TTC549 (cell line): ENCODE measurements at regions not wholly inside any gene's neighbourhood (a gene's known extent, or its start where the extent isn't known, plus 50 kb on each side); places are given as distances from the start of the nearest gene placed in this dataset.
A peak's percentile ranks its signal among the peaks of the same experiment; 100 is the strongest.

Source experiments
- FAIRE-seq: peaks from 2 replicates; lab custom pipeline; 2012; peaks lifted over from hg19 to GRCh38; lab: Jason Lieb, UNC

- FAIRE-seq, result no peak
These were observed 55.3 kb downstream of the CDKN2C start for GRCh38 chr1:51025374-51025773.

- FAIRE-seq, result no peak
These were observed 62.9 kb downstream of the CDKN2C start for GRCh38 chr1:51032936-51033335.

GRCh38 chr1:51044199-51044598, 57.8 kb upstream of the C1orf185 start:
- no peak for FAIRE-seq

GRCh38 chr1:51044834-51045233, 57.2 kb upstream of the C1orf185 start:
- FAIRE-seq, result peak; percentile 79

- FAIRE-seq, result no peak
These were observed 54.0 kb upstream of the C1orf185 start for GRCh38 chr1:51048021-51048420.

GRCh38 chr1:51048670-51049069, 53.4 kb upstream of the C1orf185 start:
- FAIRE-seq, result no peak
